ENCODE measurements at regions not wholly inside any gene's neighbourhood (a gene's known extent, or its start where the extent isn't known, plus 50 kb on each side); places are given as distances from the start of the nearest gene placed in this dataset.
"Not testable (repeated sequence)": the region's sequence is repeated elsewhere in the genome, so short reads cannot be mapped to it uniquely, and the experiment has no call there.

GRCh38 chr4:138891631-138892031 lies 124.0 kb upstream of the NOCT start:
- peak; percentile 42 for DNase-seq

DNA sequence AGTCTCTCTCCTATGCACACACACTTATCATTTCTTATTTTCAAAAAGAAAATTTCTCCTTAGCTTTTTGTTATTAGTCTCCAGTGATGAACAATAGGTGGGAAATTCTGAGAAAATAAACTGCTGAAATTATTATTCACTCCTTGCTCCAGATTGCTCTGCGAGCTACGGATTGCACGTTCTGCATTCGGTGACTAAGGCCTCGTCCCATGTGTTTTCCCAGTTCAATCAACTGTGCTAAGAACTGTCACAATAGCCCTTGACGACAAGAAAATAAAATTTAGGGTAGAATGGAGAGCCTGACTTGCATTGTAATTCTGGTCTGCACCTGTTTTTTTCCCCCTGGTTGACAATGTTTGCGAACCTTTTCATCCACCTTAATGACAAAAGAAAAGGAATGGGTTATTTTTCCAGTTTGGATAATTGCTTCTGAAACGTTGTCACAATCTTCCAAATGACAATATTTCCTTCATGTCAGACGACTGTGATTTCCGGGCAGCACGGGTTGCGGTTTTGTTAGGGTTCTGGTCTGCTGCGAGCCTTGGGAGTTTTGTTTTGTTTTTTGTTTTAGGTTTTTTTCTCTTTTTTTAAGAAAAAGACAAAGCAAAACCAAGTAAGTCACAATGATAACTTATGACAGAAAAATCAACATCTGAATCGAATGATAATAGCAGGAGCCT lies 124.5 kb upstream of the NOCT start:
- peak; percentile 43 for DNase-seq

DNA sequence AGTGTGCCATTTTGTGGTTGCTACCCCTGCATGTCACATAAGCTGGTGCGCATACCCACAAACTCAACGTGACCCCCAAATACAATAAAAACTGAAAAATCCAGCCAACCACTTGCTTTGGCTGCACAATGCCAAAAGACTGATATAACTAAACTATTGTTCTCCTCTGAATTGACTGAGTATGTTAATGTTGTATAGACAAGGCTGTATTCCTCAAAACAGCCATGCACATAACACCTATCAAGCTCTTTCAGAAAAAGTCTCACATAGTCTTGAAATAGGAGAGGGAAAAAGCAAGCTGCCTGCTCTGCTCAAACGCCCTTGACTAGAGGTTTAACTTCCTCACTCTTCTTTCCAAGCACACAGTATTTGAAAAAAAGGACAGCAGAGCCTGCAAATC lies 126.4 kb upstream of the NOCT start:
- no peak for DNase-seq

- no peak for DNase-seq
These were observed 127.8 kb upstream of the NOCT start for GRCh38 chr4:138887741-138888140.

DNA sequence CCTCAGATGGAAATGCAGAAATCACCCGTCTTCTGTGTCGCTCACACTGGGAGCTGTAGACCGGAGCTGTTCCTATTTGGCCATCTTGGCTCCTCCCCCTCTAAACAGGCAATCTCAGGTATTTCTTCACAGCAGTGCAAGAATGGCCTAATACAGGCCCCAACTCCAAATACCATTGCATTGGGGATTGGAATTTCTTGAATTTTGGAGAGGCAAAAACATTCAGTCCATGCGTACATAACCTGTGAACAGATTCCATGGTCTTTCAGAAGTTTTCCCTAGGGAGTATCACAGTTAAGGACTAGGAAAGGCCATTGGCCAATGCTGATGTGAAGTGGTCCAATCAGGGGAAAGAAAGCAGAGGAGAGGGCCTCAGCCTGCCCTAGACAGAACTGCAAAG lies 128.2 kb upstream of the NOCT start:
- DNase-seq: no peak

DNA sequence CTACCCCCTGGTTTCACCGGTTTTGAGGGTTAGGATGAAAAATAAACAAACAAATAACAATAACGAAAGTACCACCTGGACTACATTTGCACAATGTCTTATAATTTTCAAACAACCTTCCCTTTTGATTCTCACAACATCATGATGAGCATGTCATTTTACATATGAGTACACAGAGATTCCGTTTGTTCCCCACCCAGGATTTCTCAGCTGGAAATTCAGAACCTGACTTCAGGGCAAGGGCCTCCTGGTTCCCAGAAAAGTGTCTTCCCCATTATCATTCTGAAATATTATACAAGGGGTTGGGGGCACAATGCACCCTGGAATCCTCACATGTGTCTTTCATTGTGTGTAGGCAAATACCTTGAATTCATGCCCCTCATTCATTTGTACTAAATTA lies 135.8 kb upstream of the NOCT start:
- DNase-seq: no peak

- no peak for DNase-seq
These were observed 139.5 kb upstream of the NOCT start for GRCh38 chr4:138875891-138876608.

DNA sequence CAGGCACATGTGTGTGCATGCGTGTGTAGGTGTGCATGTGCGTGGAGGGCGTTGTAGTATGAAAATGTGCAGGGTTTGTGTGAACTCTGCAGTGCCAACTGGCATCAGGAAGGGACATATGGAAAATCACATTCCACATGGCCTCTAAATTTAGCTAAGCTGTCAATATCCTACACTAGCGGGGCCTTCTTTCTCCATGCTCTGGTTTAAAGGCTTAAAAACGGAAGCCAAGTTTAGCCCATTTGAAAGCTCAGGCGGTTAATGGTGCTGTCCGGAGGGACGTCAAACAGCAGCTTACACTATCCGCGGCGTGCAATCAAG lies 144.1 kb upstream of the NOCT start:
- DNase-seq: no peak

GRCh38 chr4:138870737-138871554 lies 144.6 kb upstream of the NOCT start:
- DNase-seq: peak; percentile 34

GRCh38 chr4:138869631-138870030 lies 145.9 kb upstream of the NOCT start:
- no peak for DNase-seq

DNA sequence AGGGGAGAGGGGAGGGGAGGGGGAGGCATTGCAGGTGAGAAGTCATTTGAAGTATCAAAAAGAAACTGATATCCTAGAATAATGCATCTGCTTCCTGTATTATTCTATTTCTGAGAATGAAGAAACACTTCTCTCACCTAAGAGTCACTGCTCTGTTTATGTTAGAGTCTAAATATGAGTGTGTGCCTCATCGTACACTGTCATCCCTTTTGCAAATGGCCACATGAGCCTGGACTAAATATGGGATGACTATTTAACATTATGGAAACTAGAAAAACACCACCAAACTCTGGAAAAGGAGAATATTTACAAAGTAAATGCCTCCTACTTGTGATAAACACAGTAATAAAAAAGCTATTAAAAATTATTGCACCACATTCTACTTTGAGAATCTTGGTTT lies 146.4 kb upstream of the NOCT start:
- DNase-seq: no peak

DNA sequence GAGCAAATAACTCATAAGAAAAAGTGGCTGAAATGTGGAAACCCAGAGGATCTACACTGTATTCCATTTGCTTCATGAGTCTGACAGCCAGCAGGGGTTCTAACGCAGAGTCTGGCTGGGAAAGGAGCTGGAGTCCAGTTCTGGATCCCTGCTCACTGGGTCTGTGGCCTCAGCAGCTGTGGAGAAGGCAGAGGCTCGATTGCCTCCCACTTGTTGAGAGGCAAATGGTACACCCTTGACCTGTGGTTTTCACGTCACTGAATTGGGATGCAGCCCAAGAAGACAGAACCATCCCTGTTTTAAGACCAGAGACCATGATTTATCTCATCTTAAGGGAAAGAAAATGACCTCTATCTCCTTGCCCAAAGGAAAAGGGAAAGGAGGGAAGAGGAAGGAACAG lies 147.0 kb upstream of the NOCT start:
- no peak for DNase-seq

DNA sequence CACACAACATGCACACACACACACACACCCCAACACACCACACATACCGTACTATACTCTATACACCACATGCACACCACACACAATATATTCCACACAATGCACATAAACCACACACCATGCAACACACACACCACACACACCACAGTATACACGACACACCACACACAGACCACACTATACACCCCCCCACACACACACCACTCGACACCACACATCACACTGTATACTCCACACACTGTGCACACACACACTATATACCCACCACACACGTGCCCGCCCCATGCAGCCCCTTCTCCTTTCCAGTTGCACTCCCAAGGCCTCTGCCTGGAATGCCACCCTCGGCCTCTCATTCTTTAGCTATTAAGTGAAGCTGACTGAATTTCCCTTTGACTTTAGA lies 148.2 kb upstream of the NOCT start:
- DNase-seq: no peak

GRCh38 chr4:138866314-138866713 lies 149.3 kb upstream of the NOCT start:
- no peak for DNase-seq

DNA sequence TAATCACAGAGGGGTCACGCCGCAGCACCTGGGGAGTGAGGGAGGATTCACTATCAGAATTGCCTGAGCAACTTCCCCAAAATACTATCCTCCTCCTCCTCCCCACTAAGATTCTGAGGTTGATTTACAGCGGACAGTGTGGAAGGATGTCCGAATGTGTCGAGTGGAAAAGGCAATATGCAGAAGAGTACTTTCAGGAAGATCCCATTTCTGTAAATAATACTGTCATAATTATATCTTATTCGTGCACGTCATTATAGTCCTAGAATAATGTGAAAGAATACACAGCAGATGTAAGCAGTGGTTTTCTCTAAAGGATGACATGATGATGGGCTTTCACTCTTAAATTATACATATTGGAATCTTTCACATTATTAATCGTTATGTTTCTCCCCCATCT lies 149.8 kb upstream of the NOCT start:
- no peak for DNase-seq

- DNase-seq: no peak
These were observed 150.4 kb upstream of the NOCT start for GRCh38 chr4:138864961-138865720.

GRCh38 chr4:138863160-138863559 lies 152.4 kb upstream of the NOCT start:
- no peak for DNase-seq

GRCh38 chr4:138861135-138861534 lies 154.4 kb upstream of the NOCT start:
- DNase-seq: no peak

DNA sequence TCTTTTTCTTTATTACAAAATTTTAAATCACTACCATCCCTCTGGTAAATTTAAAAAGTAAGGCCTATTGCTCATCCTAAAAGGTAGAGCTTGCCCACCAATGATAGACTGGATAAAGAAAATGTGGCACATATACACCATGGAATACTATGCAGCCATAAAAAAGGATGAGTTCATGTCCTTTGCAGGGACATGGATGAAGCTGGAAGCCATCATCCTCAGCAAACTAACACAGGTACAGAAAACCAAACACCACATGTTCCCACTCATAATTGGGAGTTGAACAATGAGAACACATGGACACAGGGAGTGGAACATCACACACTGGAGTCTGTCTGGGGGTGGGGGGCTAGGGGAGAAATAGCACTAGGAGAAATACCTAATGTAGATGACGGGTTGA lies 155.2 kb upstream of the NOCT start:
- not testable (repeated sequence) for DNase-seq

DNA sequence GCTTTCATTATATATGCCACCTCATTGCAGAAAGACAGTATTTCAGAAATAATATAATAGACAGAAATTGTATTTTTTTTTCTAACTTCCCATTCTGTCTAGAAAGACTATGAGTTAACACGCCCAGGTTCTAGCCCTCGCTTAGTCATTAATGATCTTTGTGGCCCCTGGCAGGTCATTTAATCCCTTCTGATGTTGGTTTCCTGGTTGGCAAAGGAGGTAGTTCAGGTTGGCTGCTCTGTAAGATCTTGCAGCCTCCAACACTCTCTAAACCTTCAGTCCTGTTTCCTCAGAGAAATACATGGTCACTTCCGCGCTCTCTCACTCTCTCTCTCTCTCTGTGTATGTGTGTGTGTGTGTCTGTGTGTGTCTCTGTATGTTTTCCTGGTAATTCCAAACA lies 156.3 kb upstream of the NOCT start:
- no peak for DNase-seq

GRCh38 chr4:138858419-138858818 lies 157.2 kb upstream of the NOCT start:
- DNase-seq: no peak

GRCh38 chr4:138857416-138857815 lies 158.2 kb upstream of the NOCT start:
- DNase-seq: no peak

DNA sequence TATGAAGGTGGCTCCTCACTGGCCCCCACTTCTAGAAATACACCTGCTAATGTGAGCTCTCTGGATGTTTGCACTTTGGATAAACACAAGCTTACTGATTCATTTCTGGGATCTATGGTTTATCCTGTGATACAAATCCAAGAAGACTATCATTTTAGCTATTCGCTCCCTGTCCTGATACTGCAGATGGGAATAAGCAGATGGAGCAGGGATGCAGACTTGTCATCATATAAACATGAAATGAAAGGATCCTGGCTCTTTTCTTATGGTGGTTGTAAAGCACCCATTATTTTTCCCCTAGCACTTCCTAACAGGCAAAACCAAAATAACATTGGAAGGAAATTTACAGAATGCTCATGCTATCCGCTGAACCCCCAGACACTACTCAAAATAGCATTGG lies 162.9 kb upstream of the NOCT start:
- no peak for DNase-seq

All from NCI-H1105 (cell line).